Hepatocyte (in vitro differentiated cells): ENCODE measurements at regions not wholly inside any gene's neighbourhood (a gene's known extent, or its start where the extent isn't known, plus 50 kb on each side); places are given as distances from the start of the nearest gene placed in this dataset.

Experiments used
- DNase-seq: peaks from one replicate; pipeline ENCODE4 v3.0.0-alpha.2; 2016; ENCODE audit warnings: low spot score
- H2AFZ ChIP-seq: fragments of 200-600 bp; sonication (generic); 2 replicates; pipeline ENCODE4 v1.6.0; 2016; ENCODE audit warnings: antibody characterized with exemption, mild to moderate bottlenecking
- H3K27ac ChIP-seq: fragments of 200-600 bp; sonication (generic); 2 replicates; pipeline ENCODE4 v1.5.1; 2016; ENCODE audit warnings: mild to moderate bottlenecking
- H3K27me3 ChIP-seq: fragments of 200-600 bp; sonication (generic); 2 replicates; pipeline ENCODE4 v1.6.1; 2016
- H3K36me3 ChIP-seq: fragments of 200-600 bp; sonication (generic); replicated peaks from 2 replicates; pipeline ENCODE4 v1.5.1; 2016; ENCODE audit warnings: low read depth; ENCODE audit not compliant: insufficient read depth
- H3K4me1 ChIP-seq: fragments of 200-600 bp; sonication (generic); 2 replicates; pipeline ENCODE4 v1.5.1; 2016; ENCODE audit warnings: mild to moderate bottlenecking, moderate library complexity; ENCODE audit not compliant: insufficient read depth
- H3K4me2 ChIP-seq: fragments of 200-600 bp; sonication (generic); 2 replicates; pipeline ENCODE4 v1.6.0; 2016
- H3K4me3 ChIP-seq: fragments of 200-600 bp; sonication (generic); 2 replicates; pipeline ENCODE4 v1.5.1; 2016; ENCODE audit warnings: mild to moderate bottlenecking
- H3K79me2 ChIP-seq: fragments of 200-600 bp; sonication (generic); 2 replicates; pipeline ENCODE4 v1.6.0; 2017; ENCODE audit warnings: mild to moderate bottlenecking
- H3K9me2 ChIP-seq: fragments of 200-600 bp; sonication (generic); replicated peaks from 2 replicates; pipeline ENCODE4 v1.6.0; 2017; ENCODE audit warnings: mild to moderate bottlenecking; ENCODE audit not compliant: insufficient read depth
- H3K9me3 ChIP-seq: fragments of 200-600 bp; sonication (generic); 2 replicates; pipeline ENCODE4 v1.5.1; 2016; ENCODE audit warnings: low read depth, mild to moderate bottlenecking
- H4K20me1 ChIP-seq: fragments of 200-600 bp; sonication (generic); 2 replicates; pipeline ENCODE4 v1.6.0; 2016; ENCODE audit warnings: mild to moderate bottlenecking; ENCODE audit not compliant: insufficient read depth, poor library complexity, severe bottlenecking
- EZH2 ChIP-seq: fragments of 200-600 bp; sonication (generic); IDR thresholded peaks from 2 replicates; pipeline ENCODE4 v1.6.1; 2016; ENCODE audit warnings: antibody characterized with exemption, mild to moderate bottlenecking, borderline replicate concordance
- EZH2phosphoT487 ChIP-seq: fragments of 200-600 bp; sonication (generic); IDR thresholded peaks from one replicate; pipeline ENCODE4 v1.6.1; 2018; ENCODE audit warnings: antibody characterized with exemption, mild to moderate bottlenecking, low read depth, moderate library complexity; ENCODE audit not compliant: unreplicated experiment, severe bottlenecking
- WGBS: methylation state at CpG from one replicate; pipeline ENCODE4 v1.1.6; 2016; ENCODE audit warnings: low lambda C conversion rate; ENCODE audit errors: missing lambda C conversion rate; 5-methylcytosine and 5-hydroxymethylcytosine counted together
- TF ChIP-seq, protein P1 (sequence below): fragments of 200-600 bp; sonication (generic); IDR thresholded peaks from 2 replicates; pipeline ENCODE4 v1.5.1; 2016; ENCODE audit warnings: antibody characterized with exemption, mild to moderate bottlenecking; ENCODE audit not compliant: poor library complexity

DNA sequence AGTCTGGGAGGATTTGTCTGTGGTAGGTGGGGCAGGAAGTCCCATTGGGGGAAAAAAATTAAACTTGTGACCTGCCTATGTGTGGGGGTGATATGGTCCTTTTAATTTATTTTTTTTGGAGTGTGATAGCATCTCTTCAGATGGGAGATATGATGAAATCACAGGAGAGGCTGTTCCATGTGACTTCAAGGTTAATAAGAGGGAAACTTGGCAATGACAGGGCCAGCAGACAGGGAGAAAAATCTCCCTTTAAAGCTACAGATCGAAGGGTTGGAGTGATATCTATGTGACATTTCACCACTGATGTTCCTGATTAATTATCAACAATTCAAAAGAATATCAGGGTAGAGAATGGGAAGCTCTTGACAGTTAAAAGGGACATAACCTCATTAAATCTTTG, 886.9 kb downstream of the TUSC7 start:
- 90% methylated on average over 1 of the region's 1 CpG for WGBS
- Histone ChIP-seq H3K9me2 (no peaks in the 10 kb centered on the region), H3K4me2 (no peak overlapping the region), H3K4me1 (no peaks in the 10 kb centered on the region), H3K27ac (no peak overlapping the region), H4K20me1 (no peaks in the 10 kb centered on the region), H3K79me2 (no peaks in the 10 kb centered on the region), H3K4me3 (no peak overlapping the region), H2AFZ (no peak overlapping the region), H3K36me3 (no peaks in the 10 kb centered on the region), H3K9me3 (no peaks in the 10 kb centered on the region), H3K27me3 (no peaks in the 10 kb centered on the region)
- TF ChIP-seq EZH2phosphoT487 = no peak
- TF ChIP-seq EZH2 = no peak
- TF ChIP-seq, protein P1, sequence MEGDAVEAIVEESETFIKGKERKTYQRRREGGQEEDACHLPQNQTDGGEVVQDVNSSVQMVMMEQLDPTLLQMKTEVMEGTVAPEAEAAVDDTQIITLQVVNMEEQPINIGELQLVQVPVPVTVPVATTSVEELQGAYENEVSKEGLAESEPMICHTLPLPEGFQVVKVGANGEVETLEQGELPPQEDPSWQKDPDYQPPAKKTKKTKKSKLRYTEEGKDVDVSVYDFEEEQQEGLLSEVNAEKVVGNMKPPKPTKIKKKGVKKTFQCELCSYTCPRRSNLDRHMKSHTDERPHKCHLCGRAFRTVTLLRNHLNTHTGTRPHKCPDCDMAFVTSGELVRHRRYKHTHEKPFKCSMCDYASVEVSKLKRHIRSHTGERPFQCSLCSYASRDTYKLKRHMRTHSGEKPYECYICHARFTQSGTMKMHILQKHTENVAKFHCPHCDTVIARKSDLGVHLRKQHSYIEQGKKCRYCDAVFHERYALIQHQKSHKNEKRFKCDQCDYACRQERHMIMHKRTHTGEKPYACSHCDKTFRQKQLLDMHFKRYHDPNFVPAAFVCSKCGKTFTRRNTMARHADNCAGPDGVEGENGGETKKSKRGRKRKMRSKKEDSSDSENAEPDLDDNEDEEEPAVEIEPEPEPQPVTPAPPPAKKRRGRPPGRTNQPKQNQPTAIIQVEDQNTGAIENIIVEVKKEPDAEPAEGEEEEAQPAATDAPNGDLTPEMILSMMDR = no peak
- no peak for DNase-seq

DNA sequence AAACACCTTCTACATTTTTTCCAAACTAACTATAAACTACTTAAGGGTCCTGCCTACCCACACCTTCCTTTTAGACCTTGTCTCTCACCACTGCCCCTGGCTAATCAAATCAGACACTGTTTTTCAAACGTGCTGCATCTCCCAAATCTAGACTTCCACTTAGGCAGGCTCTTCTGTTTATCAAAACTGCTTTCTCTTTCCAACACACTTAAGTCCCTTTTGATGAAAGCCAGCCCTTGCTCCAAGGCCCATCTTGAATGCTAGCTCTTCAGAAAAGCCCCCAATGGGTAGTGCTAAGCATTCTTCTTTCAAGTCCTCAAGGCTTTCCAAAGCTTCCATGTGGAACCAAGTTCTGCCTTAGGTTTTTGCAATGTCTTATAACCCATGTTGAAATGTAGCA, 888.3 kb downstream of the TUSC7 start:
- H4K20me1 ChIP-seq = no peaks in the 10 kb centered on the region
- H3K4me2 ChIP-seq = no peak overlapping the region
- H3K79me2 ChIP-seq = no peaks in the 10 kb centered on the region
- 17% methylated on average over 1 of the region's 1 CpG for WGBS
- no peak for DNase-seq
- H3K4me1 ChIP-seq = no peaks in the 10 kb centered on the region
- H3K36me3 ChIP-seq = no peaks in the 10 kb centered on the region
- no peak overlapping the region for H3K4me3 ChIP-seq
- H3K9me3 ChIP-seq = no peaks in the 10 kb centered on the region
- TF ChIP-seq, protein P1 = no peak
- TF ChIP-seq EZH2phosphoT487 (no peak), EZH2 (no peak)
- no peaks in the 10 kb centered on the region for H3K9me2 ChIP-seq
- H3K27ac ChIP-seq = no peak overlapping the region
- no peak overlapping the region for H2AFZ ChIP-seq
- H3K27me3 ChIP-seq = no peaks in the 10 kb centered on the region

DNA sequence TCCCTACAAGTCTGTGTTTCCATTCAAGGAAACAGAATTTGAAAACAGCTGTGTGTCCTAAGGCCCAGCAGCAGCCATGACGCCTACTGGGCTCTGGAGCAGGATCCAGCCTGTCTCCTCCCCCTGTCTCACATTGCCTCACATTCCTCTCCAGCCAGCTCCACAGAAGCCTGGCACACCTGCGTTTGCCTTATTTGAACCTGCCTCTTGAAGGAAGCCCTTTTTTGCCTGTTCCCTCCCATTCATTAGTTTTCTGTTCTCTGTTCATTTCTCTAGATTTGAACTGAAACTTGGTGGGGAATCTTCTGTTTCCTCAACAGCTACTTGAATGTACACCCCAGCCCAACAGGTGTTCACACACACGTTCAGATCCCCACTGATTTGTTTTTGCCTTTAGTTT, 890.5 kb downstream of the TUSC7 start:
- Histone ChIP-seq H3K36me3 (no peaks in the 10 kb centered on the region), H3K27me3 (no peaks in the 10 kb centered on the region), H4K20me1 (no peaks in the 10 kb centered on the region), H3K4me2 (no peak overlapping the region), H3K4me3 (no peak overlapping the region), H3K79me2 (no peaks in the 10 kb centered on the region), H3K9me3 (no peaks in the 10 kb centered on the region), H3K27ac (no peak overlapping the region), H3K4me1 (no peaks in the 10 kb centered on the region), H3K9me2 (no peaks in the 10 kb centered on the region), H2AFZ (no peak overlapping the region)
- no peak for DNase-seq
- TF ChIP-seq EZH2 (no peak), EZH2phosphoT487 (no peak)
- TF ChIP-seq, protein P1 = no peak
- WGBS = 66% methylated on average over 3 of the region's 3 CpGs

DNA sequence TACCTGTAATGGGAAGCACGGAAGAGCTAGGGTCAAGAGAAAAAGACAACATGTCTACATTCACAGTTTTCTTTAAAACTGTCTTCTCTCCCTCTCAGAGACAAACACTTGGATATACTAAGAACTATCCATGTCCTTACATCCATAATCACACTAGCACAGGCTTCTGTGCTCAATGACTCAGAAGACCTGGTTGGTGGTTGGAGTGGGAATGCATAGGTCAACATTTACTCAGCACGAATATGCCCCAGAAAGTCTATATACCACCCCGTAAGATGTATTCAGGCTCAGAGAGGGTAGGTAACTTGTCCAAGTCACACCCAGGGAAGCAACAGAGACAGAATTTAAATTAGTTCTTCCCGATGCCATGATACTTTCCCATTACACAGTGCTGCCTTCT, 891.1 kb downstream of the TUSC7 start:
- Histone ChIP-seq H3K4me3 (no peak overlapping the region), H3K27me3 (no peaks in the 10 kb centered on the region)

More for the DNA sequence above, 891.1 kb downstream of the TUSC7 start:
- H3K4me2 ChIP-seq = no peak overlapping the region
- H4K20me1 ChIP-seq = no peaks in the 10 kb centered on the region
- no peak for TF ChIP-seq EZH2phosphoT487
- no peak for TF ChIP-seq EZH2
- TF ChIP-seq, protein P1 = no peak
- H3K79me2 ChIP-seq = no peaks in the 10 kb centered on the region
- H3K36me3 ChIP-seq = no peaks in the 10 kb centered on the region
- no peak for DNase-seq
- H2AFZ ChIP-seq = no peak overlapping the region
- H3K27ac ChIP-seq = no peak overlapping the region
- H3K9me2 ChIP-seq = no peaks in the 10 kb centered on the region
- no peaks in the 10 kb centered on the region for H3K9me3 ChIP-seq
- no peaks in the 10 kb centered on the region for H3K4me1 ChIP-seq
- 86% methylated on average over 4 of the region's 4 CpGs for WGBS
